Keratinocyte (primary cell): ENCODE measurements at regions not wholly inside any gene's neighbourhood (a gene's known extent, or its start where the extent isn't known, plus 50 kb on each side); places are given as distances from the start of the nearest gene placed in this dataset.

Source experiments
- CTCF ChIP-seq, 3 experiments: IDR thresholded peaks in 1 of 3; conservative IDR thresholded peaks in 1 of 3; optimal IDR thresholded peaks in 1 of 3; 2 replicates in 2 of 3; 3 replicates in 1 of 3; pipeline versions ENCODE3 to v1.5.1; 2011; ENCODE audit warnings: low read length in 3 of 3, mild to moderate bottlenecking in 3 of 3, moderate library complexity in 2 of 3, control low read depth in 1 of 3, inconsistent platforms in 1 of 3; ENCODE audit not compliant: insufficient read depth in 2 of 3; ENCODE audit errors: extremely low read depth in 1 of 3
- EZH2 ChIP-seq: IDR thresholded peaks from one replicate; pipeline ENCODE4 v1.6.1; 2012; ENCODE audit warnings: inconsistent platforms, mild to moderate bottlenecking, low read length, moderate library complexity

- TF ChIP-seq CTCF (optimal IDR thresholded peaks at IDR 0.05 in 1 of 3, IDR thresholded peaks at IDR 0.05 in 1 of 3, conservative IDR thresholded peaks at IDR 0.05 in 1 of 3; ENCODE audit: extremely low read depth in 1 of 3, insufficient read depth in 2 of 3, low read length in 3 of 3) (no peak), EZH2 (no peak)
Observed at GRCh38 chr5:2592766-2593165, 158.7 kb downstream of the IRX2 start.
